ENCODE measurements at regions not wholly inside any gene's neighbourhood (a gene's known extent, or its start where the extent isn't known, plus 50 kb on each side); places are given as distances from the start of the nearest gene placed in this dataset.

- no peak overlapping the region for H3K27ac ChIP-seq
- H3K9me3 ChIP-seq: peaks cover 0 to 10% (median under 1%) of the 10 kb centered on the region in 12 donors
- no peak for DNase-seq
- no peak for ATAC-seq
- H3K4me3 ChIP-seq: no peak overlapping the region
- H3K36me3 ChIP-seq: no peaks in the 10 kb centered on the region
- H3K27me3 ChIP-seq: peaks cover 0 to 4% (median 0%) of the 10 kb centered on the region in 9 donors
- 79 to 88% (median 82%) methylated on average over 9 to 14 of the region's 14 CpGs for WGBS, 4 donors
- intact Hi-C loops (cut with DNase I): loop anchor here in 4 of 10 donors (2.0 to 5.0 kb wide), 2 partner anchors 136 kb away; no protein-coding TSS in a partner anchor
- no peak for TF ChIP-seq POLR2A (IDR thresholded peaks at IDR 0.05)
- TF ChIP-seq, protein P1, sequence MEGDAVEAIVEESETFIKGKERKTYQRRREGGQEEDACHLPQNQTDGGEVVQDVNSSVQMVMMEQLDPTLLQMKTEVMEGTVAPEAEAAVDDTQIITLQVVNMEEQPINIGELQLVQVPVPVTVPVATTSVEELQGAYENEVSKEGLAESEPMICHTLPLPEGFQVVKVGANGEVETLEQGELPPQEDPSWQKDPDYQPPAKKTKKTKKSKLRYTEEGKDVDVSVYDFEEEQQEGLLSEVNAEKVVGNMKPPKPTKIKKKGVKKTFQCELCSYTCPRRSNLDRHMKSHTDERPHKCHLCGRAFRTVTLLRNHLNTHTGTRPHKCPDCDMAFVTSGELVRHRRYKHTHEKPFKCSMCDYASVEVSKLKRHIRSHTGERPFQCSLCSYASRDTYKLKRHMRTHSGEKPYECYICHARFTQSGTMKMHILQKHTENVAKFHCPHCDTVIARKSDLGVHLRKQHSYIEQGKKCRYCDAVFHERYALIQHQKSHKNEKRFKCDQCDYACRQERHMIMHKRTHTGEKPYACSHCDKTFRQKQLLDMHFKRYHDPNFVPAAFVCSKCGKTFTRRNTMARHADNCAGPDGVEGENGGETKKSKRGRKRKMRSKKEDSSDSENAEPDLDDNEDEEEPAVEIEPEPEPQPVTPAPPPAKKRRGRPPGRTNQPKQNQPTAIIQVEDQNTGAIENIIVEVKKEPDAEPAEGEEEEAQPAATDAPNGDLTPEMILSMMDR (IDR thresholded peaks at IDR 0.05): no peak
- no peaks in the 10 kb centered on the region for H3K4me1 ChIP-seq
Measured at GRCh38 chr12:131402781-131403396, 308.0 kb upstream of the SFSWAP start.

DNA sequence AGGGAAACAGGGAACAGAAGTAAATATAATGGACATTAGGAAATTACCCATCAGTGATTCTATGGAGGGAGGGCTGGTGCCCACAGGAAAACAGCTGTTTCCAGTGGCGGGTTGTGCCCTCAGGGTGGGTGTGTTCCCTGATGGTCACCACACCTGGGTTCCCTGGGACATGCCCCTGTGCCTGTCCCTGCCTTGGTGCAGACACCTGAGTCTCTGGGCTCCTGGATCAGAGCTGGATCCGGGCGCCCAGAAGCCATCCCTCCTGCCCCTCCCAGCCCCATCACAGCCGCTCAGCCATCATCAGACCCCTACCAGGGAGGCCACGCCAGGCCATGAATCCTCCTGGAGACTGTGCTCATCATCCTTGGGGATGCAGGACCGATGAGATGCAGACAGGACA is 307.2 kb upstream of the SFSWAP start:
- Histone ChIP-seq H3K27me3 (peaks cover 0 to 4% (median 0%) of the 10 kb centered on the region in 9 donors), H3K4me3 (no peak overlapping the region)
- no peak for TF ChIP-seq POLR2A (IDR thresholded peaks at IDR 0.05)
- TF ChIP-seq, protein P1 (IDR thresholded peaks at IDR 0.05): no peak

DNA sequence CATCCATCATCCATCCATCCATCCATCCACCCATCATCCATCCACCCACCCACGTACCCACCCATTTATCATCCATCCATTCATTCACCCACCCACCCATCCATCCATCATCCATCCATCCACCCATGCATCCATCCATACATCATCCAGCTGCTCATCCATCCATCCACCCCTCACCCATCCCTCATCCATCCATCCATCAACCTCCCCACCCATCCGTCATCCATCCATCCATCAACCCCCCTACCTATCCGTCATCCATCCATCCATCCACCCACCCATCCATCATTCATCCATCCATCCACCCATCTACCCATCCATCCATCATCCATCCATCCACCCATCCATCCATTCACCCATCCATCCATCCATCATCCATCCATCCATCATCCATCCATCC is 306.2 kb upstream of the SFSWAP start:
- ATAC-seq (no peak), DNase-seq (no peak)
- Histone ChIP-seq H3K4me1 (no peaks in the 10 kb centered on the region), H3K4me3 (no peak overlapping the region), H3K36me3 (no peaks in the 10 kb centered on the region), H3K27me3 (peaks cover 0 to 4% (median 0%) of the 10 kb centered on the region in 9 donors), H3K9me3 (no peaks in the 10 kb centered on the region), H3K27ac (no peak overlapping the region)
- intact Hi-C loops (cut with DNase I): loop anchor here in 1 of 10 donors (5.0 kb wide), 1 partner anchor 137 kb away; no protein-coding TSS in a partner anchor
- 88 to 91% (median 90%) methylated on average over 3 of the region's 3 CpGs for WGBS, 4 donors
- TF ChIP-seq, protein P1 (IDR thresholded peaks at IDR 0.05): no peak
- TF ChIP-seq POLR2A (IDR thresholded peaks at IDR 0.05): no peak

More for the DNA sequence above, 307.2 kb upstream of the SFSWAP start:
- ATAC-seq (no peak), DNase-seq (no peak)
- no peaks in the 10 kb centered on the region for H3K36me3 ChIP-seq
- no peaks in the 10 kb centered on the region for H3K4me1 ChIP-seq
- intact Hi-C loops (cut with DNase I): loop anchor here in 4 of 10 donors (2.0 to 5.0 kb wide), 2 partner anchors 136 to 137 kb away; no protein-coding TSS in a partner anchor
- no peak overlapping the region for H3K27ac ChIP-seq
- H3K9me3 ChIP-seq: peaks cover 0 to 4% (median 0%) of the 10 kb centered on the region in 12 donors
- WGBS, 4 donors: 81 to 91% (median 89%) methylated on average over 6 of the region's 6 CpGs

DNA sequence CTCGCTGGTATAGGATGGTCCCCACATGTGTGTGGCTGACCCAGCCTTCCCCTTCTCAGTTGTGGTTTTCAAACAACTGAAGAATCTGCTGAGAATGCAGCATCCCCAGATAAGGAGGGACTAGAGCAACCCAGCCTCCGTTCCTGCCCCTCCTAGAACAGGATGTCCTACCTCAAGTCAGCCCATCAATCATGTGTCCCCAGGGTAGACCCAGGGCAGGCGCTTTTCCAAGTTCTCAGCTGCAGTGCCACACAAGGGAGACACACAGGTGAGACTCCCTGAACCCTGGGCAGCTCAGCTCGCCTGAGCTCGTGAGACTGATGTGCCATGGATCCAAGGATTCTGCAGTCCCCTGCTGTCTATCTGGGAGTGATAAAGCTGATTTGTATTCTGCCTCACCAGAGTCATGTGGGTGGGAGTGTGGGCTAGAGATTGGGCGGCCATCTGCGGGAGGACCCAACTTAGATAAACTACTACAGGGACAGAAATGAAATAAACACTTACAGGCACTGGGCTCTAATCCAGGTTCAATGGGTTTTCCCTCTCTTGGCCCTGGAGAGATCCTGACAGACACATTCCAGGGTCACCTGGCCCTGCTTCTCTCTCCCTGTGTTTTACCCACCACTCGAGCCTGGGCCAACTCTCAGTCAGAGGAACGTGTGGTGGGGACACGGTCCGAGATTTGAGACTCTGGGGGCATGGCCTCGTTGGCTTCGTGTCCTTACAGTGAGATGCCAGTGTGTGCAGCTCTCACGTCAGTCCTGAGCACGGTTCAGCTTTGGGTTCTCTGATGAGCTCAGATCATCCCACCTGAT is 303.5 kb upstream of the SFSWAP start:
- peaks cover 0 to 8% (median 0%) of the 10 kb centered on the region in 9 donors for H3K27me3 ChIP-seq
- intact Hi-C loops (cut with DNase I): no loop called here
- no peak overlapping the region for H3K27ac ChIP-seq
- no peak overlapping the region for H3K4me3 ChIP-seq
- TF ChIP-seq, protein P1 (IDR thresholded peaks at IDR 0.05): no peak
- TF ChIP-seq POLR2A (IDR thresholded peaks at IDR 0.05): no peak
- no peaks in the 10 kb centered on the region for H3K9me3 ChIP-seq
- no peak for DNase-seq
- 54 to 73% (median 63%) methylated on average over 12 to 15 of the region's 15 CpGs for WGBS, 4 donors
- H3K4me1 ChIP-seq: no peaks in the 10 kb centered on the region
- ATAC-seq: no peak
- no peaks in the 10 kb centered on the region for H3K36me3 ChIP-seq
